NAMALWA (cell line): ENCODE measurements at regions not wholly inside any gene's neighbourhood (a gene's known extent, or its start where the extent isn't known, plus 50 kb on each side); places are given as distances from the start of the nearest gene placed in this dataset.

ENCODE experiments used
- DNase-seq: peaks from one replicate; pipeline ENCODE4 v3.0.0-alpha.2; 2015; ENCODE audit warnings: low spot score

- DNase-seq, result peak; percentile 6
These were observed 384.4 kb downstream of the EIPR1 start for GRCh38 chr2:2993172-2993692.

- DNase-seq, result no peak
These were observed 385.0 kb downstream of the EIPR1 start for GRCh38 chr2:2992634-2993033.

- no peak for DNase-seq
These were observed 392.6 kb downstream of the EIPR1 start for GRCh38 chr2:2985020-2985419.

- DNase-seq, result no peak
These were observed 396.6 kb downstream of the EIPR1 start for GRCh38 chr2:2981000-2981399.

GRCh38 chr2:2974982-2975381, 402.6 kb downstream of the EIPR1 start:
- no peak for DNase-seq

GRCh38 chr2:2960441-2961133, 417.0 kb downstream of the EIPR1 start:
- DNase-seq, result no peak

GRCh38 chr2:2950403-2950952, 427.1 kb downstream of the EIPR1 start:
- DNase-seq, result no peak

- DNase-seq, result no peak
These were observed 430.2 kb downstream of the EIPR1 start for GRCh38 chr2:2947406-2947805.

- DNase-seq, result no peak
These were observed 434.7 kb downstream of the EIPR1 start for GRCh38 chr2:2942906-2943305.

- DNase-seq, result no peak
These were observed 435.4 kb downstream of the EIPR1 start for GRCh38 chr2:2942225-2942624.

GRCh38 chr2:2941205-2941604, 436.4 kb downstream of the EIPR1 start:
- DNase-seq, result no peak

- DNase-seq, result no peak
These were observed 436.9 kb downstream of the EIPR1 start for GRCh38 chr2:2940702-2941101.

- DNase-seq, result no peak
These were observed 437.6 kb downstream of the EIPR1 start for GRCh38 chr2:2940061-2940460.

- DNase-seq, result no peak
These were observed 438.4 kb downstream of the EIPR1 start for GRCh38 chr2:2939078-2939795.

GRCh38 chr2:2938481-2938880, 439.1 kb downstream of the EIPR1 start:
- no peak for DNase-seq

- no peak for DNase-seq
These were observed 442.0 kb downstream of the EIPR1 start for GRCh38 chr2:2935445-2936149.

- DNase-seq, result no peak
These were observed 444.2 kb downstream of the EIPR1 start for GRCh38 chr2:2933426-2933825.

GRCh38 chr2:2932692-2933305, 444.8 kb downstream of the EIPR1 start:
- no peak for DNase-seq

- no peak for DNase-seq
These were observed 445.4 kb downstream of the EIPR1 start for GRCh38 chr2:2932189-2932588.

- no peak for DNase-seq
These were observed 446.1 kb downstream of the EIPR1 start for GRCh38 chr2:2931318-2932075.

- no peak for DNase-seq
These were observed 446.8 kb downstream of the EIPR1 start for GRCh38 chr2:2930841-2931240.

GRCh38 chr2:2926858-2927175, 450.8 kb downstream of the EIPR1 start:
- DNase-seq, result no peak
